HepG2 (cell line): ENCODE measurements at regions not wholly inside any gene's neighbourhood (a gene's known extent, or its start where the extent isn't known, plus 50 kb on each side); places are given as distances from the start of the nearest gene placed in this dataset.

Source experiments
- ATAC-seq: fragments of 200-7000 bp; cut with Tn5 transposase; 3 replicates; pipeline ENCODE4 v1.9.1; 2020; ENCODE audit warnings: mild to moderate bottlenecking, moderate library complexity
- BruUV-seq: library from RNA; stranded (reverse); fragments of 400-500 nt; replicated peaks from 2 replicates; lab custom pipeline; 2021; lab: Mats Ljungman, UMichigan
- CTCF ChIA-PET: fragments of 300-600 bp; formaldehyde crosslinking; extraction: SDS; loops from one replicate; lab custom pipeline; 2021; ENCODE audit warnings: low total read pairs, inconsistent platforms, low intra/inter-chr PET ratio; lab: Yijun Ruan, JAX
- POLR2A ChIA-PET: fragments of 350-600 bp; sonication (Branson Sonifier 250); formaldehyde crosslinking; loops from one replicate; lab custom pipeline; 2020; ENCODE audit warnings: antibody characterized with exemption, inconsistent platforms; lab: Yijun Ruan, JAX
- DNase-seq: peaks from one replicate; pipeline ENCODE4 v3.0.0-alpha.2; 2015; ENCODE audit warnings: low spot score
- FAIRE-seq: peaks from 3 replicates; lab custom pipeline; 2011; peaks lifted over from hg19 to GRCh38; lab: Jason Lieb, UNC
- H2AFZ ChIP-seq: one replicate; pipeline ENCODE4 v1.6.1; 2011; ENCODE audit warnings: low read length, inconsistent platforms
- H3K27ac ChIP-seq: fragments of 300-600 bp; 3 replicates; pipeline ENCODE4 v1.8.0; 2011; ENCODE audit warnings: mixed run types, mild to moderate bottlenecking, mixed read lengths, low read length, inconsistent platforms; ENCODE audit not compliant: insufficient read depth; ENCODE audit errors: extremely low read length
- H3K27me3 ChIP-seq, 2 experiments: fragments of 200-600 bp in 1 of 2; 2 replicates in 1 of 2; 3 replicates in 1 of 2; pipeline versions ENCODE4 v1.6.0 to v1.8.0; 2011; ENCODE audit warnings: low read length in 2 of 2, mild to moderate bottlenecking in 2 of 2, moderate library complexity in 2 of 2, inconsistent platforms in 1 of 2; ENCODE audit not compliant: insufficient read depth in 2 of 2, control insufficient read depth in 1 of 2
- H3K36me3 ChIP-seq, 2 experiments: fragments of 200-600 bp in 1 of 2; replicated peaks in 1 of 2; 2 replicates in 1 of 2; 3 replicates in 1 of 2; pipeline versions ENCODE4 v1.5.1 to v1.8.0; 2011; ENCODE audit warnings: low read length in 2 of 2, inconsistent platforms in 1 of 2; ENCODE audit not compliant: insufficient read depth in 2 of 2, control insufficient read depth in 1 of 2
- H3K4me1 ChIP-seq: 2 replicates; pipeline ENCODE4 v1.5.1; 2012; ENCODE audit warnings: low read length, inconsistent platforms; ENCODE audit not compliant: insufficient read depth
- H3K4me2 ChIP-seq: 2 replicates; pipeline ENCODE4 v1.6.0; 2011; ENCODE audit warnings: low read depth, low read length, inconsistent platforms
- H3K4me3 ChIP-seq, 3 experiments: fragments of 200-600 bp in 1 of 3; sonication (generic), shearing (Covaris generic) in 1 of 3; replicated peaks in 1 of 3; 2 replicates each; pipeline ENCODE4 v1.5.1; 2011 to 2016; ENCODE audit warnings: low read length in 3 of 3, inconsistent platforms in 2 of 3, low read depth in 2 of 3, mild to moderate bottlenecking in 2 of 3, control low read depth in 1 of 3, mixed read lengths in 1 of 3; ENCODE audit not compliant: insufficient read depth in 1 of 3
- H3K79me2 ChIP-seq: one replicate; pipeline ENCODE4 v1.6.1; 2011; ENCODE audit warnings: low read length, inconsistent platforms; ENCODE audit not compliant: insufficient read depth
- H3K9ac ChIP-seq: 2 replicates; pipeline ENCODE4 v1.6.0; 2011; ENCODE audit warnings: mild to moderate bottlenecking, low read depth, low read length, inconsistent platforms; ENCODE audit not compliant: insufficient read depth
- H3K9me3 ChIP-seq: 2 replicates; pipeline ENCODE4 v1.5.1; 2012; ENCODE audit warnings: mild to moderate bottlenecking, low read length
- H4K20me1 ChIP-seq: 2 replicates; pipeline ENCODE4 v1.6.0; 2011; ENCODE audit warnings: inconsistent platforms, mild to moderate bottlenecking, low read length, moderate library complexity; ENCODE audit not compliant: insufficient read depth
- ADNP ChIP-seq: sonication (generic); formaldehyde crosslinking; IDR thresholded peaks from 2 replicates; pipeline ENCODE4 v1.4.0; 2020; ENCODE audit warnings: missing genetic modification reagents
- MYNN ChIP-seq: sonication (generic); formaldehyde crosslinking; IDR thresholded peaks from 2 replicates; pipeline ENCODE4 v1.4.0; 2020; ENCODE audit warnings: mild to moderate bottlenecking, low read depth, missing genetic modification reagents
- STAG1 ChIP-seq: sonication (generic); formaldehyde crosslinking; IDR thresholded peaks from 2 replicates; pipeline ENCODE4 v1.4.0; 2020; ENCODE audit warnings: missing genetic modification reagents
- ZMYM3 ChIP-seq: sonication (generic); formaldehyde crosslinking; IDR thresholded peaks from 2 replicates; pipeline ENCODE4 v1.5.1; 2020; ENCODE audit warnings: mild to moderate bottlenecking, missing genetic modification reagents
- ZNF432 ChIP-seq: sonication (generic); formaldehyde crosslinking; IDR thresholded peaks from 2 replicates; pipeline ENCODE4 v1.5.0; 2020; ENCODE audit warnings: missing genetic modification reagents, mild to moderate bottlenecking, borderline replicate concordance
- ZNF552 ChIP-seq: sonication (generic); formaldehyde crosslinking; IDR thresholded peaks from 2 replicates; pipeline ENCODE4 v1.9.0; 2022; ENCODE audit warnings: missing genetic modification reagents, mild to moderate bottlenecking, borderline replicate concordance
- ZSCAN21 ChIP-seq: sonication (generic); formaldehyde crosslinking; IDR thresholded peaks from 2 replicates; pipeline ENCODE4 v1.8.0; 2022; ENCODE audit warnings: mild to moderate bottlenecking, missing genetic modification reagents, moderate library complexity, borderline replicate concordance
- WGBS: methylation state at CpG from one replicate; pipeline ENCODE4 v1.1.6; 2017; ENCODE audit warnings: low lambda C conversion rate; 5-methylcytosine and 5-hydroxymethylcytosine counted together
- in situ Hi-C: cut with HindIII; loops from 2 replicates; pipeline ENCODE4 v1.10.0; 2017; ENCODE audit warnings: low pct_unique_long_range_greater_than_20kb; ENCODE audit not compliant: extremely low pct_ligation_motif_present
- intact Hi-C: fragments of 100-400 bp; cut with micrococcal nuclease; formaldehyde crosslinking; loops from one replicate; pipeline ENCODE4 v1.10.0; 2022; ENCODE audit not compliant: unreplicated experiment
- TF ChIP-seq, protein P1 (sequence below): sonication (generic); formaldehyde crosslinking; IDR thresholded peaks from 2 replicates; pipeline ENCODE4 v1.5.1; 2020; ENCODE audit warnings: mild to moderate bottlenecking, missing genetic modification reagents, borderline replicate concordance
- TF ChIP-seq, protein P2 (sequence below): sonication (generic); formaldehyde crosslinking; IDR thresholded peaks from 2 replicates; pipeline ENCODE4 v1.4.0; 2020; ENCODE audit warnings: missing genetic modification reagents
- TF ChIP-seq, protein P3 (sequence below): IDR thresholded peaks from 2 replicates; pipeline ENCODE4 v1.6.1; 2016; ENCODE audit warnings: missing compliant biosample characterization, missing genetic modification reagents, borderline replicate concordance
- TF ChIP-seq, protein P4 (sequence below): sonication (generic); formaldehyde crosslinking; IDR thresholded peaks from 2 replicates; pipeline ENCODE4 v1.8.0; 2022; ENCODE audit warnings: missing genetic modification reagents, mild to moderate bottlenecking, borderline replicate concordance
- TF ChIP-seq, protein P5 (sequence below): sonication (generic); formaldehyde crosslinking; IDR thresholded peaks from 2 replicates; pipeline ENCODE4 v1.4.0; 2020; ENCODE audit warnings: mild to moderate bottlenecking, missing genetic modification reagents

DNA sequence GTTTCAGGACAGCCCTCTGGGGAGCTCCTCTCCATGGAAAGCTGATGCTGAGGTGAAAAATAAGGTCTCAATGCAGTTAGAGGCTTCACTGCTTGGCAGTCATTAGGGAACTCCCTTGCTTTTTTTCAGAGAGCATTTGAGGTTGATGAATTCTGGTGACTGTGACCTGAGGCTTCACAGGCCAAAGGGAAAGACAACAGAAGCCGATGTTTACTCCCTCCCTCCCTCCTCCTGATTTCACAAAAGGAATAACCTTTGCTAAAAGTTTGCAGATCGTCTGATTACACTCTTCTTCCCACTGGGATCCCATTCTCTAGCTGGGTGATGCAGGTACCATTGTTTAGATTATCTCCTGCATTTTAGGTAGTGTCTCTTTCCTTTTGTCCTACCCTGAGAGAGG, 329.4 kb downstream of the KIF4B start (continued):
- no peak for TF ChIP-seq ADNP

DNA sequence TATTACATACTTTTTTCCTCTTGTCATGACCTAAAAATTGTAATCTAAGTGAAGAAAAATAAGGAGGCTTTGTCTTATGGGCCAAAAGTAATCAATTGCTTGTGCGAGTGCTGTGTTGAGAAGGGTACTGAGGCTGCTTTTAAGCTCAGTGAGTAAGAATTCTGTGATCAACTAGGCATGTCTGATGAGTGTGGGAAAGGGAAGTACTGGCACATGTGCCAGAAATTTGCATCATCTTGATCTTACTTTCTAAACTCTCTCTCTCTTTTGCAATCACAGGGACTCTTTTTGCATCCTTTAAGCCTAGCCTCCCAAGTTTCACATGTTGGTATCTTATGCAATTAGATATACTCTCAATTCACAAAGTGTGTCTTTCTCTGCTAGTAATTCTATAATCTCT, 329.9 kb downstream of the KIF4B start:
- H2AFZ ChIP-seq: no peak overlapping the region
- 11% methylated on average over 1 of the region's 1 CpG for WGBS
- TF ChIP-seq, protein P1, sequence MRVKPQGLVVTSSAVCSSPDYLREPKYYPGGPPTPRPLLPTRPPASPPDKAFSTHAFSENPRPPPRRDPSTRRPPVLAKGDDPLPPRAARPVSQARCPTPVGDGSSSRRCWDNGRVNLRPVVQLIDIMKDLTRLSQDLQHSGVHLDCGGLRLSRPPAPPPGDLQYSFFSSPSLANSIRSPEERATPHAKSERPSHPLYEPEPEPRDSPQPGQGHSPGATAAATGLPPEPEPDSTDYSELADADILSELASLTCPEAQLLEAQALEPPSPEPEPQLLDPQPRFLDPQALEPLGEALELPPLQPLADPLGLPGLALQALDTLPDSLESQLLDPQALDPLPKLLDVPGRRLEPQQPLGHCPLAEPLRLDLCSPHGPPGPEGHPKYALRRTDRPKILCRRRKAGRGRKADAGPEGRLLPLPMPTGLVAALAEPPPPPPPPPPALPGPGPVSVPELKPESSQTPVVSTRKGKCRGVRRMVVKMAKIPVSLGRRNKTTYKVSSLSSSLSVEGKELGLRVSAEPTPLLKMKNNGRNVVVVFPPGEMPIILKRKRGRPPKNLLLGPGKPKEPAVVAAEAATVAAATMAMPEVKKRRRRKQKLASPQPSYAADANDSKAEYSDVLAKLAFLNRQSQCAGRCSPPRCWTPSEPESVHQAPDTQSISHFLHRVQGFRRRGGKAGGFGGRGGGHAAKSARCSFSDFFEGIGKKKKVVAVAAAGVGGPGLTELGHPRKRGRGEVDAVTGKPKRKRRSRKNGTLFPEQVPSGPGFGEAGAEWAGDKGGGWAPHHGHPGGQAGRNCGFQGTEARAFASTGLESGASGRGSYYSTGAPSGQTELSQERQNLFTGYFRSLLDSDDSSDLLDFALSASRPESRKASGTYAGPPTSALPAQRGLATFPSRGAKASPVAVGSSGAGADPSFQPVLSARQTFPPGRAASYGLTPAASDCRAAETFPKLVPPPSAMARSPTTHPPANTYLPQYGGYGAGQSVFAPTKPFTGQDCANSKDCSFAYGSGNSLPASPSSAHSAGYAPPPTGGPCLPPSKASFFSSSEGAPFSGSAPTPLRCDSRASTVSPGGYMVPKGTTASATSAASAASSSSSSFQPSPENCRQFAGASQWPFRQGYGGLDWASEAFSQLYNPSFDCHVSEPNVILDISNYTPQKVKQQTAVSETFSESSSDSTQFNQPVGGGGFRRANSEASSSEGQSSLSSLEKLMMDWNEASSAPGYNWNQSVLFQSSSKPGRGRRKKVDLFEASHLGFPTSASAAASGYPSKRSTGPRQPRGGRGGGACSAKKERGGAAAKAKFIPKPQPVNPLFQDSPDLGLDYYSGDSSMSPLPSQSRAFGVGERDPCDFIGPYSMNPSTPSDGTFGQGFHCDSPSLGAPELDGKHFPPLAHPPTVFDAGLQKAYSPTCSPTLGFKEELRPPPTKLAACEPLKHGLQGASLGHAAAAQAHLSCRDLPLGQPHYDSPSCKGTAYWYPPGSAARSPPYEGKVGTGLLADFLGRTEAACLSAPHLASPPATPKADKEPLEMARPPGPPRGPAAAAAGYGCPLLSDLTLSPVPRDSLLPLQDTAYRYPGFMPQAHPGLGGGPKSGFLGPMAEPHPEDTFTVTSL: no peak
- TF ChIP-seq, protein P2, sequence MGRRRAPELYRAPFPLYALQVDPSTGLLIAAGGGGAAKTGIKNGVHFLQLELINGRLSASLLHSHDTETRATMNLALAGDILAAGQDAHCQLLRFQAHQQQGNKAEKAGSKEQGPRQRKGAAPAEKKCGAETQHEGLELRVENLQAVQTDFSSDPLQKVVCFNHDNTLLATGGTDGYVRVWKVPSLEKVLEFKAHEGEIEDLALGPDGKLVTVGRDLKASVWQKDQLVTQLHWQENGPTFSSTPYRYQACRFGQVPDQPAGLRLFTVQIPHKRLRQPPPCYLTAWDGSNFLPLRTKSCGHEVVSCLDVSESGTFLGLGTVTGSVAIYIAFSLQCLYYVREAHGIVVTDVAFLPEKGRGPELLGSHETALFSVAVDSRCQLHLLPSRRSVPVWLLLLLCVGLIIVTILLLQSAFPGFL: no peak
- no peak for TF ChIP-seq ZSCAN21 (CRISPR knock-in tag)
- TF ChIP-seq MYNN (CRISPR knock-in tag): no peak
- TF ChIP-seq, protein P3, sequence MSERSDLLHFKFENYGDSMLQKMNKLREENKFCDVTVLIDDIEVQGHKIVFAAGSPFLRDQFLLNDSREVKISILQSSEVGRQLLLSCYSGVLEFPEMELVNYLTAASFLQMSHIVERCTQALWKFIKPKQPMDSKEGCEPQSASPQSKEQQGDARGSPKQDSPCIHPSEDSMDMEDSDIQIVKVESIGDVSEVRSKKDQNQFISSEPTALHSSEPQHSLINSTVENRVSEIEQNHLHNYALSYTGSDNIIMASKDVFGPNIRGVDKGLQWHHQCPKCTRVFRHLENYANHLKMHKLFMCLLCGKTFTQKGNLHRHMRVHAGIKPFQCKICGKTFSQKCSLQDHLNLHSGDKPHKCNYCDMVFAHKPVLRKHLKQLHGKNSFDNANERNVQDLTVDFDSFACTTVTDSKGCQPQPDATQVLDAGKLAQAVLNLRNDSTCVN: no peak
- no peak for TF ChIP-seq STAG1
- TF ChIP-seq, protein P4, sequence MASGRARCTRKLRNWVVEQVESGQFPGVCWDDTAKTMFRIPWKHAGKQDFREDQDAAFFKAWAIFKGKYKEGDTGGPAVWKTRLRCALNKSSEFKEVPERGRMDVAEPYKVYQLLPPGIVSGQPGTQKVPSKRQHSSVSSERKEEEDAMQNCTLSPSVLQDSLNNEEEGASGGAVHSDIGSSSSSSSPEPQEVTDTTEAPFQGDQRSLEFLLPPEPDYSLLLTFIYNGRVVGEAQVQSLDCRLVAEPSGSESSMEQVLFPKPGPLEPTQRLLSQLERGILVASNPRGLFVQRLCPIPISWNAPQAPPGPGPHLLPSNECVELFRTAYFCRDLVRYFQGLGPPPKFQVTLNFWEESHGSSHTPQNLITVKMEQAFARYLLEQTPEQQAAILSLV: no peak
- no peak for TF ChIP-seq ZMYM3
- TF ChIP-seq ZNF432 (CRISPR knock-in tag): no peak
- no peak for TF ChIP-seq ZNF552
- TF ChIP-seq, protein P5, sequence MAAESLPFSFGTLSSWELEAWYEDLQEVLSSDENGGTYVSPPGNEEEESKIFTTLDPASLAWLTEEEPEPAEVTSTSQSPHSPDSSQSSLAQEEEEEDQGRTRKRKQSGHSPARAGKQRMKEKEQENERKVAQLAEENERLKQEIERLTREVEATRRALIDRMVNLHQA (CRISPR knock-in tag): no peak

More for the DNA sequence above, 329.9 kb downstream of the KIF4B start:
- Histone ChIP-seq H3K79me2 (no peaks in the 10 kb centered on the region), H3K4me1 (no peaks in the 10 kb centered on the region), H3K4me2 (no peak overlapping the region), H3K4me3 (no peak overlapping the region), H3K9me3 (no peaks in the 10 kb centered on the region), H3K9ac (no peak overlapping the region), H3K27ac (no peak overlapping the region), H3K36me3 (no peaks in the 10 kb centered on the region), H4K20me1 (no peaks in the 10 kb centered on the region), H3K27me3 (no peaks in the 10 kb centered on the region)
- no peak for FAIRE-seq
- intact Hi-C loops (no loop called here), in situ Hi-C loops (no loop called here)
- no peak for ATAC-seq
- no TSS peak for BruUV-seq
- ChIA-PET CTCF (no interaction called here), POLR2A (no interaction called here)
- no peak for DNase-seq
